Fibroblast of gingiva (primary cell): ENCODE measurements at regions not wholly inside any gene's neighbourhood (a gene's known extent, or its start where the extent isn't known, plus 50 kb on each side); places are given as distances from the start of the nearest gene placed in this dataset.
"Not testable (repeated sequence)": the region's sequence is repeated elsewhere in the genome, so short reads cannot be mapped to it uniquely, and the experiment has no call there.

ENCODE experiments used
- DNase-seq: peaks from one replicate; pipeline ENCODE4 v3.0.0-alpha.2; 2011; ENCODE audit warnings: low read depth

DNA sequence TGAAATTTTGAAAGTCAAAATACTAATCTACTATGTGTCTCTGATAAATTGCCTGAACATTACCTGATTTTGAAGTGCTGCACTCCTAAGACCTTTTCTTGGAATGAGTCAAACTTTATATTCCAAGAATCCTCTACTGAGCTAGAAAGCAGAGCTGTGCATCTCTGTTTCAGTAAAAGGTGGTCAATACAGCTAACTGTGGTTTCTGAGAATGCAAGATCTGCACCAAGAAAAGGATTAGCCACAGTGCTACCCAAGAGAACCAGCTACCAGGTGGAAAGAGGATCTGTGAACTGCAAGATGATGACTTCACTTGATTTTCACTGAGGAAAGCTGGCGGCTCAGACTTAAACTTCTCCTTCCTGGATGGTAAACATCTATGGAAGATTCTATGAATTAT, 289.3 kb downstream of the LIPI start:
- DNase-seq = not testable (repeated sequence)

GRCh38 chr21:13907385-13907784, 297.8 kb downstream of the POTED start:
- not testable (repeated sequence) for DNase-seq

DNA sequence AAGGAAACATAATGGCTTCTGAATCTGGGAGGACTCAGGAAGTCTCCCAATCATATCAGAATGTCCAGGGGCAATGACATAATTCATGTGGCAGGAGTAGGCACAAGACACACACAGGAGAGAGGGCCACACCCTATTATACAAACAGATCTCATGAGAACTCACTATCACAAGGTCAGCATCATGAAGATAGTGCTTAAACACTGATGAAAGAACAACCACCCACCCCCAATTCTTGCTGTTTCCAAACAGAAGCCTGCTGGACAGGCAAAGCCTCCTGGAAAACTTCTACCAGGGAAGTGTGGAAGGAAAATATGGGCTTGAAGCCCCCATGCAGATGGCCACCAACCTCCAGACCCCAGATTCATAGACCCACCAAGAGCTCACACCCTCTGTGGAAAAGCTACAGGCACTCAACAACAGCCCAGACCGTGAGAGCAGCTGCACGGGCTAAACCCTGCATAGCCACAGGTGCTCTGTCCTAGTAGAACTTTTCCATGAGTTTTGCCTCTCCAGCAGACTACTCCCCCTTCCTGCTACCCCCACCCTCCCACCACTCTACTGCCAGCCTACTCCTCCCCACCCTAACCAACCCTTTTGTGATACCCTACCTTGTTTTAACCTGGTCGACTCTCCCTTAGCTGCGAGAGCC, 287.1 kb downstream of the POTED start:
- not testable (repeated sequence) for DNase-seq

DNA sequence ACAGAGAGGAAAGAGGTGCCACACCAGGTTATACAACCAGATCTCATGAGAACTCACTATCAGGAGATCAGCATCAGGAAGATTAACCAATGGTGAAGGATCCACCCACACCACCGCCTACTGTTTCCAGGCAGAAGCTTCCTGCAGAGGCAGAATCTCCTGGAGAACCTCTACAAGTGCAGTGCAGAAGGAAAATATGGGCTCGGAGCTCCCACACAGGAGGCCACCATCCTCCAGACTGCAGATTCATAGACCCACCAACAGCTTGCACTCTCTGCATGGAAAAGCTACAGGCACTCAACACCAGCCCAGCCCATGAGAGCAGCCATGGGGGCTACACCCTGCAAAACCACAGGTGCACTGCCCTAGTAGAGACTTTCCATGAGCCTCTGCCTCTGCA, 284.0 kb downstream of the POTED start:
- DNase-seq = not testable (repeated sequence)

DNA sequence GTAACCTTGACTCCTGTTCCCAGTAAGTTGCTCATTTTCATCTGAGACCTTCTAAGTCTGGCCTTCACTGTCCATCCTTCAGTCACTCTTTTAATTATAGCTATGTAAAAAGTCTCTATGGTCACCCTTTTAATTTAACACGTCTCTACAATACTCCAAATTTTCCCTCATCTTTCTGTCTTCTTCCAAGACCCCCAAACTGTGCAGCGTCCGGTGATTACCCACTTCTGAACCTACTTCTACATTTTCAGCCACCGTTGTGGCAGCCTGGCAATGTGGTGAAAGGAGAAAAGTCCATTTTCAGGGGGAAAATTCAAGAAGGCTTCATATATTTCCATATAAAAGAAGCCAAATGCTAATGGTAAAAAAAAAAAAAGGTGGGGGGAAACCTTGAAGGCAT, 283.4 kb downstream of the POTED start:
- not testable (repeated sequence) for DNase-seq

DNA sequence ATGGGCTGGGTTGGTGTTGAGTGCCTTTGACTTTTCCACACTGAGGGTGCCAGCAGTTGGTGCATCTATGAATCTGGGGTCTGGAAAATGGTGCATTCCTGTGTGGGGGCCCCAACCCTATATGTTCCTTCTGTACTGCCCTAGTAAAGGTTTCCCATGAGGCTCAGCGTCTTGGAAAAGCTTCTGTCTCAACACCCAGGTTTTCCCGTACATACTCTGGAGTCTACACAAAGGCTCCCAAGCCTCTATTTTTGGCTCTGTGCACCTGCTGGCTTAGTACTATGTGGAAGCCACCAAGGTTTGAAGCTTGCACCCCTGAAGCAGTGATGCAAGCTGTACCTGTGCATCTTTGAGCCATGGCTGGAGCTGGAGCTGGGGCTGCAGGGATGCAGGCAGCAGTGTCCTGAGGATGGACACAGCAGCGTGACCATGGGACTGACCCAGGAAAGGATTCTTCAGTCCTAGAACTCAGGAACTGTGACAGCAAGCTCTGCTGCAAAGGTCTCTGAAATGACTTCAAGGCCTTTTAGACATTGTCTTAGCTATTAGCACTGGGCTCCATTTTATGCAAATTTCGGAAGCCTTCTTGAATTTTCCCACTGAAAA, 282.7 kb downstream of the POTED start:
- DNase-seq = not testable (repeated sequence)

DNA sequence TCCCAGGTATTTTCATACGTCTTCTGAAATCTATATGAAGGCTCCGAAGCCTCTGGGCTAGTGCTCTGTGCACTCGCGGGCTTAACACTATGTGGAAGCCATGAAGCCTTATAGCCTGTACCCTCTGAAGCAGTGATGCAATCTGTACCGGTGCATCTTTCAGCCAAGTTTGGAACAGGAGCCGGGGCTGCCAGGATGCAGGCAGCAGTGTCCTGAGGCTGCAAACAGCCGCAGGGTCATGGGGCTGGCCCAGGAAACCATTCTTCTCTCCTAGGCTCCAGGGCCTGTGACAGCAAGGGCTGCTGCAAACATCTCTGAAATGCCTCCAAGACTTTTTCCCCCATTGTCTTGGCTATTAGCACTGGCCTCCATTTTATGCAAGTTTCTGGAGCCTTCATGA, 279.6 kb downstream of the POTED start:
- DNase-seq = not testable (repeated sequence)

- not testable (repeated sequence) for DNase-seq
These were observed 274.2 kb downstream of the POTED start for GRCh38 chr21:13883641-13884395.

DNA sequence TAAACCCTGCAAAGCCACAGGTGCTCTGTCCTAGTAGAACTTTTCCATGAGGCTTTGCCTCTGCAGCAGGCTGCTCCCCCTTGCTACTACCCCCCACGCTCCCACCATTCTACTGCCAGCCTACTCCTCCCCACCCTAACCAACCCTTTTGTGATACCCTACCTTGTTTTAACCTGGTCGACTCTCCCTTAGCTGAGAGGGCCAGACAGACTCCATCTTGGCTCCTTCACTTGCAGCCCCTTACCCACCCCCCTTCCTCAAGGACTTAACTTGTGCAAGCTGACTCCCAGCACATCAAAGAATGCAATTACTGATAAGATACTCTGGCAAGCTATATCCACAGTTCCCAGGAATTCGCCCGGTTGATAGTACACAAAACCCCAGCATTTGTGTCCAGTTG, 267.9 kb downstream of the POTED start:
- not testable (repeated sequence) for DNase-seq

GRCh38 chr21:13876999-13877398, 267.4 kb downstream of the POTED start:
- DNase-seq = not testable (repeated sequence)

- not testable (repeated sequence) for DNase-seq
These were observed 264.4 kb downstream of the POTED start for GRCh38 chr21:13874001-13874400.

DNA sequence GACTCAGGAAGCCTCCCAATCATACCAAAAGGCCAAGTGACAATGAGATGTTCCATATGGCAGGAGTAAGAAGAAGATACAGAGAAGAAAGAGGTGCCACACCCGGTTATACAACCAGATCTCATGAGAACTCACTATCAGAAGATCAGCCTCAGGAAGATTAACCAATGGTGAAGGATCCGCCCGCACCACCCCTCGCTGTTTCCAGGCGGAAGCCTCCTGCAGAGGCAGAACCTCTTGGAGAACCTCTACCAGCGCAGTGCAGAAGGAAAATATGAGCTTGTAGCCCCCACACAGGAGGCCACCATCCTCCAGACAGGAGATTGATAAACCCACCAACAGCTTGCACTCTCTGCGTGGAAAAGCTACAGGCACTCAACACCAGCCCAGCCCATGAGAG, 245.1 kb downstream of the POTED start:
- no peak for DNase-seq

- not testable (repeated sequence) for DNase-seq
These were observed 241.2 kb downstream of the POTED start for GRCh38 chr21:13850808-13851207.

- not testable (repeated sequence) for DNase-seq
These were observed 239.9 kb downstream of the POTED start for GRCh38 chr21:13849489-13849888.

DNA sequence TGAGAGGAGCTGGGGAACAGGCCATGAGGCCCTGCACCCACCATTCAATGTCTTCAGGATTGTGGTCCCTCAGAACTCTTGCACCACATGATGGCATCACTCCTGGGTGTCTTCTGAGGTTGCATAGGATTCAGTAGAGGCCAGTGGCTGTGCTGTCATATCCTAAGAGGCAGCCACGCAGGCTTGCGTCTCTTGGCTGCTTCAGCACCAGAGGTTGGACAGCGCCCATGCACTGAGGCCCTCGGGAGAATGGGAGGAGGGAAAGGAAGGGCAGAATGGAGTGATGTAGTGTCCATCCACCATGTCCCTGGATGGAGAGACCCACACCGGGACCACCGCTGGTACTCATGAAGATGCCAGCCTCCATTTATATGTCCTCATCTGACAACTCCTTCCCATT, 237.1 kb downstream of the POTED start:
- not testable (repeated sequence) for DNase-seq

DNA sequence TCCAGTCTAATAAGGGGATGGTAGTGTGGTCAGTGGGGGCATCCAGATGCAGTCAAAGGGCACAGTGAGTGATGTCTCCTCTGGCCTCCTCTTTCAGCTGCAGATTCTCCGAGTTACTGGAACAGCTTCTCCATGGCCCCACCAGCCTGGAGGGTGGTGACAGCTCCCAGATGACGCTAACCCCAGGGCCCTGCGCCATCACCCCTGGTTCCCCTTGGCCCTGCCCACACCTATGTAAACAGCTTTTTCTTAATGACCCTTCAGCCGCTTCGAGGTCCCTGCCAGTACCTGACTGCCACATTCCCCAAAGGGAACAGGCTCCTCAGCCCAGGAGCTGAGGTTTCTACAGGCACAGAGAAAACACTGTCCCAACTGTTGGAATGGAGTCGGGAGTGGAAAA, 235.0 kb downstream of the POTED start:
- not testable (repeated sequence) for DNase-seq

DNA sequence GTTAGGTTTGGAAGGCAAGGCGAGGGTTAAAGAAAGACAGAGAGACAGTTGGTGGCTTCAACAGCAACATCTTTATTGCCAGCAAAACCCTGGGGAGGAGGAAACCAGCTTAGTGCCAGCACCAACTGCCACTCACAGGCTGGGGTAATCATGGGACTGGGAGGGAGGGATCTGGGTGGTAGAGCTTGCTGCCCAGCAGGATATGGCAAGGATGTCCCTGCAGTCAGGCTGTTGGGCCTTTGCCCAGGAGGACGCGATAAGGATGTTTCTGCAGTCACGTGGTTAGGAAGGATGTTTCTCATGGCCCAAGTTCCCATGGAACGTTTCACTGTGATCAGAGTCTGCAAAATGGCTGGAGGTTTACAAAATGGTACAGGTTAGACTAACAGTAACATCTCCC, 233.5 kb downstream of the POTED start:
- DNase-seq = not testable (repeated sequence)

GRCh38 chr21:13827666-13828065, 218.1 kb downstream of the POTED start:
- DNase-seq = not testable (repeated sequence)

GRCh38 chr21:13827201-13827600, 217.6 kb downstream of the POTED start:
- no peak for DNase-seq

DNA sequence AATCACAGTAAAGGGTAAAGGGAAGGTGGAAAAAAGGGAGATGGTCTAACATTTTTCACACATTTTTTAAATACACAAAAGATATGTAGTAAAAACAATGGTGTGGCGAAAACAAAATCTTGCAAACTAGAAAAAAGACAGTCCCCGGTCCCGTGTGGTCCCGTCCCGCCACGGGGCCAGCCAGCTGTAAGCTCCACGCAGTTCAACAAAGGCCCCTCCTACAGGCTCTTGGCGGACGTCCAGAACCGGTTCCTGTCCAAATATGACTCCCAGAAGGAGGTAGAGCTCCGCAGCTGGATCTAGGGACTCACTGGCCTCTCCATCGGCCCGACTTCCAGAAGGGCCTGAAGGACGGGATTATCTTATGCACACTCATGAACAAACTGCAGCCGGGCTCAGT, 216.9 kb downstream of the POTED start:
- not testable (repeated sequence) for DNase-seq

DNA sequence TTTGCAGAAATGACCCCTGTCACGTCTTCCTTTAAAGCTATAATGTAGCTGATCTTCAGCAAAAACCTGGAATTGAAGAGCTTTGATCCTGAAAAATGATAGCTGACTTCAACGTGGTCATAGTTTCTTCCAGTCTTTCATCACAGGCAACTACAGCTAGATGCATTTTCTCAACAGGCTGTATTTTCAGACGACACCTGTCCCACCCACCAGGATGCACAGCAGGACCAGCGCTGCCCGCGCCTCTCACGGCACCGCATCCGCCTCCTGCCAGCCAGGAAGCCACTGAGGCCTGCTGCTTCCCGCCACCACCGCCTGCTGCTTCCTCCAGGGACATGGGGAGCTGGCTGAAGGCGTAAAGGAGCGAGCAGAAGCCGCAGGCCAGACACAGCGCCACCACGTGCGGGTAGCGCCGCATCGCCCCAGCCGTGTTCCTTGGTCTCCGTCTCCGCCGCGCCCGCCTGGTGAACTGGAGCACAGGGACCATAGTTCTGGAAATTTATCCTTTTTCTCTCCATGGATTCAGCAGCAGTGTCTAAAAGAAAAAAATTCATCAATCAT, 215.7 kb downstream of the POTED start:
- DNase-seq = not testable (repeated sequence)

- DNase-seq = not testable (repeated sequence)
These were observed 210.7 kb downstream of the POTED start for GRCh38 chr21:13820286-13820685.

DNA sequence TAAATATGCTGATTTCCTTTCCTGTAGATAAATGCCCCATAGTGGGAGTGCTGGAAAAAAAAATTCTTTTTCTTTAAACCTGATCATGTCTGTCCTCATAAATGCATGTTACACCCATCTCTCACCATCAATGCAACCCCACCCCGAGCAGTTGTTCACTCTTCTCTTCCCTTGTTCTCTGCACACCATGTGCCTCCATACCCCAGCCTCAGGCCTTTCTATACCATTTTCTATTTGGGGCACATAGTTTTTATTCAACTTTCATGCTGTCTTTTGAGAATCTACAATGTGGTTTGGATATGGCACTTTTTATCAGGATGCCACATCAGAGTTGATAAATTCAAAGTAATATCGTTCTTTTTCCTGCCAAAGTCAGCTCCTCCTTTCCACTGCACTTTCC, 202.6 kb downstream of the POTED start:
- DNase-seq = not testable (repeated sequence)
